ENCODE measurements at regions not wholly inside any gene's neighbourhood (a gene's known extent, or its start where the extent isn't known, plus 50 kb on each side); places are given as distances from the start of the nearest gene placed in this dataset.

DNA sequence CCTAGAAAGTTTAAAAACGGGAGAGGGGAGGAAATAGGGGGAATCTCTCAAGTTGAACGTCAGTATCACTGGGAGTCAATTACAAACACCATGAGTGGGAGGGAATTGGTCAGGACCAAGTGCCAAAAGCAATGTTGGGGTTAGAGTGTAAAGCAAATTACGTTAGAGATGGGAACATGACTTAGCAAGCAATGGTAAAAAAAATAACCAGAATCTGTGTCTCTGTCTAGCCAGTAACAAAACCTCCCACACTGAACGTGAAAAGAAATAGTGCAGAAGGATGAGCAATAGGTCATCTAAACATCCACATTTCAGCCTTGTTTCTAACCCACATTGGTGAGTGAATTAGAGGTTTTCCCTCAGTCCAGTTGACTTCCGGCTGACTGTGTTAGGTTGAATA, 242.2 kb downstream of the COG6 start:
- Histone ChIP-seq H3K36me3 (ENCODE audit: control insufficient read depth, insufficient read depth, low read length) (no peaks in the 10 kb centered on the region), H3K4me3 (ENCODE audit: low read depth, low read length) (no peak overlapping the region), H3K27me3 (ENCODE audit: control insufficient read depth, insufficient read depth, low read length) (no peaks in the 10 kb centered on the region)
- DNase-seq (ENCODE audit: low read depth), result no peak
- TF ChIP-seq CTCF (IDR thresholded peaks at IDR 0.05; ENCODE audit: insufficient read depth, low read length, poor library complexity, severe bottlenecking), result no peak

DNA sequence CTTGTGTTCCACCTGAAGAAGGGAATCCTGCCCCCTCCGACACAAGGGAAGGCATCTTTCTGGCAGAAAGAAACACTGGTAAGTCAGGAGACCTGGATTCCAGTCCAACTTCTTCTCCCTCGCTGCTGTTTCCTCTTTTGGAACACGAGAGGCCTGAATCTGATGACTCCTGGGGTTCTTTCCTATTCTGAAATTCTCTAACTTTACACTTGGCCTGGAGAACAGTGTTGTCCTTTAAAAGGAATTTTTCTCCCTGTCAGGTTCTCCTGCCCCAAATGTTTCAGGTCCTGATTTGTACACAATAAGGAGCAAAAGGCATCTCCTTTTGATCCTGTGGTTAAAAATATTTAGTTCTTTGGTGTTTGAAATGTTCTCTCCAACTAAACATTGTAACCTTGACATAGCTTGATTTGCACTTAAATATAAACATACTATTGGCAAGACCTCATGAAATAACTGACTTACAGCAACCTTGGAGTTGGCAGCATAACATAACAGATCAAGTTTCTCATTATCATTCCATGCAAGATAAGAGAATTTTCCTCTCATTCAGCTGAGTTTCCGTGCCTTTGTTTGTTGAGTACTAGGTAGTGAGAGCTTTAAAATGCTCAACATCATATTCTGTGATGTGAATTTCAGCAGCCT, 244.8 kb downstream of the COG6 start:
- H3K4me3 ChIP-seq (ENCODE audit: low read depth, low read length), result no peak overlapping the region
- H3K36me3 ChIP-seq (ENCODE audit: control insufficient read depth, insufficient read depth, low read length), result no peaks in the 10 kb centered on the region
- H3K27me3 ChIP-seq (ENCODE audit: control insufficient read depth, insufficient read depth, low read length), result no peaks in the 10 kb centered on the region
- DNase-seq (ENCODE audit: low read depth), result no peak
- no peak for TF ChIP-seq CTCF (IDR thresholded peaks at IDR 0.05; ENCODE audit: insufficient read depth, low read length, poor library complexity, severe bottlenecking)

DNA sequence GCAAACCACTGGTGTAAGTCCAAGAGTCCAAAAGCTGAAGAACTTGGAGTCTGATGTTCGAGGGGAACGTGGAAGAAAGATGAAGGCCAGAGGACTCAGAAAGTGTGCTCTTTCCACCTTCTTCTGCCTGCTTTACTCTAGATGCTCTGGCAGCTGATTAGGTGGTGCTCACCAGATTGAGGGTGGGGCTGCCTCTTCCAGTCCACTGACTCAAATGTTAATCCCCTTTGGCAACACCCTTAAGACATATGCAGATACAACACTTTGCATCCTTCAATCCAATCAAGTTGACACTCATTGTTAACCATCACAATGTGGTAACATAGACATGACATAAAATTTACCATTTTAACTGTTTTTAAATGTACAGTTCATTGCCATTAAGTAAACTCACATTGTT, 249.5 kb downstream of the COG6 start:
- Histone ChIP-seq H3K27me3 (ENCODE audit: control insufficient read depth, insufficient read depth, low read length) (no peaks in the 10 kb centered on the region), H3K4me3 (ENCODE audit: low read depth, low read length) (no peak overlapping the region), H3K36me3 (ENCODE audit: control insufficient read depth, insufficient read depth, low read length) (no peaks in the 10 kb centered on the region)
- TF ChIP-seq CTCF (IDR thresholded peaks at IDR 0.05; ENCODE audit: insufficient read depth, low read length, poor library complexity, severe bottlenecking), result no peak
- no peak for DNase-seq (ENCODE audit: low read depth)

GRCh38 chr13:39909634-39910033, 254.2 kb downstream of the COG6 start:
- H3K4me3 ChIP-seq (ENCODE audit: low read depth, low read length), result no peak overlapping the region
- DNase-seq (ENCODE audit: low read depth), result no peak
- H3K36me3 ChIP-seq (ENCODE audit: control insufficient read depth, insufficient read depth, low read length), result no peaks in the 10 kb centered on the region
- TF ChIP-seq CTCF (IDR thresholded peaks at IDR 0.05; ENCODE audit: insufficient read depth, low read length, poor library complexity, severe bottlenecking), result no peak
- H3K27me3 ChIP-seq (ENCODE audit: control insufficient read depth, insufficient read depth, low read length), result no peaks in the 10 kb centered on the region

- H3K4me3 ChIP-seq (ENCODE audit: low read depth, low read length), result no peak overlapping the region
- H3K36me3 ChIP-seq (ENCODE audit: control insufficient read depth, insufficient read depth, low read length), result no peaks in the 10 kb centered on the region
- DNase-seq (ENCODE audit: low read depth), result no peak
- no peaks in the 10 kb centered on the region for H3K27me3 ChIP-seq (ENCODE audit: control insufficient read depth, insufficient read depth, low read length)
- TF ChIP-seq CTCF (IDR thresholded peaks at IDR 0.05; ENCODE audit: insufficient read depth, low read length, poor library complexity, severe bottlenecking), result no peak
These were observed 254.6 kb downstream of the COG6 start for GRCh38 chr13:39910041-39910440.

- no peaks in the 10 kb centered on the region for H3K36me3 ChIP-seq (ENCODE audit: control insufficient read depth, insufficient read depth, low read length)
- no peak for TF ChIP-seq CTCF (IDR thresholded peaks at IDR 0.05; ENCODE audit: insufficient read depth, low read length, poor library complexity, severe bottlenecking)
- H3K4me3 ChIP-seq (ENCODE audit: low read depth, low read length), result no peak overlapping the region
- DNase-seq (ENCODE audit: low read depth), result no peak
- no peaks in the 10 kb centered on the region for H3K27me3 ChIP-seq (ENCODE audit: control insufficient read depth, insufficient read depth, low read length)
These were observed 255.4 kb downstream of the COG6 start for GRCh38 chr13:39910833-39911232.

Measured in kidney epithelial cell (primary cell).